ENCODE measurements at regions not wholly inside any gene's neighbourhood (a gene's known extent, or its start where the extent isn't known, plus 50 kb on each side); places are given as distances from the start of the nearest gene placed in this dataset.

- H3K27ac ChIP-seq = no peak overlapping the region
- H3K4me3 ChIP-seq = no peak overlapping the region
- no peak for DNase-seq (ENCODE audit: low spot score in 2 of 2)
- 89 to 92% methylated on average over 31 to 32 of the region's 33 CpGs for WGBS, 2 donors
- no peaks in the 10 kb centered on the region for H3K36me3 ChIP-seq
- H3K9me3 ChIP-seq = peaks cover 0 to 20% (median 0%) of the 10 kb centered on the region in 4 donors
- H3K4me1 ChIP-seq = no peaks in the 10 kb centered on the region
- TF ChIP-seq CTCF (IDR thresholded peaks at IDR 0.05) (no peak), EP300 (IDR thresholded peaks at IDR 0.05) (no peak), POLR2A (IDR thresholded peaks at IDR 0.05) (no peak)
- no peaks in the 10 kb centered on the region for H3K27me3 ChIP-seq
Observed at GRCh38 chr22:48835857-48836672, 991.6 kb downstream of the BRD1 start.

GRCh38 chr22:48835364-48835763 lies 992.3 kb downstream of the BRD1 start:
- Histone ChIP-seq H3K9me3 (peaks cover 0 to 27% (median 0%) of the 10 kb centered on the region in 4 donors), H3K36me3 (no peaks in the 10 kb centered on the region), H3K27me3 (no peaks in the 10 kb centered on the region), H3K4me1 (no peaks in the 10 kb centered on the region), H3K27ac (no peak overlapping the region), H3K4me3 (no peak overlapping the region)
- no peak for DNase-seq (ENCODE audit: low spot score in 2 of 2)
- TF ChIP-seq EP300 (IDR thresholded peaks at IDR 0.05) (no peak), POLR2A (IDR thresholded peaks at IDR 0.05) (no peak)
- 79 to 89% methylated on average over 11 of the region's 11 CpGs for WGBS, 2 donors

- H3K36me3 ChIP-seq = no peaks in the 10 kb centered on the region
- DNase-seq (ENCODE audit: low spot score in 2 of 2) = no peak
- no peak overlapping the region for H3K27ac ChIP-seq
- peaks cover 0 to 32% (median 0%) of the 10 kb centered on the region in 4 donors for H3K9me3 ChIP-seq
- no peak overlapping the region for H3K4me3 ChIP-seq
- no peak for TF ChIP-seq POLR2A (IDR thresholded peaks at IDR 0.05)
- TF ChIP-seq CTCF (IDR thresholded peaks at IDR 0.05) = no peak
- no peak for TF ChIP-seq EP300 (IDR thresholded peaks at IDR 0.05)
- H3K4me1 ChIP-seq = no peaks in the 10 kb centered on the region
- 60 to 80% methylated on average over 5 of the region's 5 CpGs for WGBS, 2 donors
- H3K27me3 ChIP-seq = no peaks in the 10 kb centered on the region
Observed at GRCh38 chr22:48834404-48834803, 993.3 kb downstream of the BRD1 start.

- Histone ChIP-seq H3K36me3 (no peaks in the 10 kb centered on the region), H3K4me3 (no peak overlapping the region), H3K4me1 (no peaks in the 10 kb centered on the region), H3K27me3 (no peaks in the 10 kb centered on the region), H3K9me3 (peaks cover 0 to 32% (median 0%) of the 10 kb centered on the region in 4 donors), H3K27ac (no peak overlapping the region)
- 94% methylated on average over 4 of the region's 4 CpGs for WGBS, 2 donors
- TF ChIP-seq CTCF (IDR thresholded peaks at IDR 0.05) (no peak), EP300 (IDR thresholded peaks at IDR 0.05) (no peak), POLR2A (IDR thresholded peaks at IDR 0.05) (no peak)
- DNase-seq (ENCODE audit: low spot score in 2 of 2) = no peak
Observed at GRCh38 chr22:48832592-48832991, 995.1 kb downstream of the BRD1 start.

GRCh38 chr22:48829908-48830307 lies 997.8 kb downstream of the BRD1 start:
- TF ChIP-seq EP300 (IDR thresholded peaks at IDR 0.05) = no peak
- no peak for TF ChIP-seq CTCF (IDR thresholded peaks at IDR 0.05)
- no peak for TF ChIP-seq POLR2A (IDR thresholded peaks at IDR 0.05)
- Histone ChIP-seq H3K27me3 (no peaks in the 10 kb centered on the region), H3K27ac (no peak overlapping the region), H3K36me3 (no peaks in the 10 kb centered on the region), H3K4me1 (no peaks in the 10 kb centered on the region), H3K9me3 (peaks cover 0 to 32% (median 0%) of the 10 kb centered on the region in 4 donors), H3K4me3 (no peak overlapping the region)
- 90 to 95% methylated on average over 6 of the region's 6 CpGs for WGBS, 2 donors
- DNase-seq (ENCODE audit: low spot score in 2 of 2) = no peak

Data from tibial nerve (tissue), 4 donors.